Aorta (tissue), 5 donors: ENCODE measurements at regions not wholly inside any gene's neighbourhood (a gene's known extent, or its start where the extent isn't known, plus 50 kb on each side); places are given as distances from the start of the nearest gene placed in this dataset.

Experiments
- ATAC-seq: fragments of 200-7000 bp; cut with Tn5 transposase; one replicate; pipeline ENCODE4 v1.9.1; 2022; ENCODE audit warnings: moderate library complexity; ENCODE audit not compliant: low FRiP score
- DNase-seq, 2 donors: peaks; one replicate each; pipeline ENCODE4 v3.0.0-alpha.2; 2020
- H3K27ac ChIP-seq, 2 donors: one replicate each; pipeline ENCODE4 v1.5.1; 2013; ENCODE audit warnings: low read length in 2 of 2, mild to moderate bottlenecking in 2 of 2, moderate library complexity in 2 of 2, control low read depth in 1 of 2, inconsistent platforms in 1 of 2, low read depth in 1 of 2
- H3K27me3 ChIP-seq, 2 donors: one replicate each; pipeline ENCODE4 v1.6.1; 2013; ENCODE audit warnings: control low read depth in 1 of 2, low read length in 1 of 2, mild to moderate bottlenecking in 1 of 2, moderate library complexity in 1 of 2; ENCODE audit not compliant: insufficient read depth in 2 of 2, control insufficient read depth in 1 of 2
- H3K36me3 ChIP-seq, 2 donors: one replicate each; pipeline ENCODE4 v1.6.1; 2013; ENCODE audit warnings: control low read depth in 1 of 2, low read length in 1 of 2, mild to moderate bottlenecking in 1 of 2; ENCODE audit not compliant: insufficient read depth in 2 of 2, control insufficient read depth in 1 of 2
- H3K4me1 ChIP-seq, 2 donors: one replicate each; pipeline ENCODE4 v1.6.1; 2013; ENCODE audit warnings: low read length in 2 of 2, control low read depth in 1 of 2, mild to moderate bottlenecking in 1 of 2, moderate library complexity in 1 of 2; ENCODE audit not compliant: insufficient read depth in 2 of 2, control insufficient read depth in 1 of 2
- H3K4me3 ChIP-seq, 2 donors: one replicate each; pipeline ENCODE4 v1.5.1; 2013; ENCODE audit warnings: low read length in 2 of 2, control low read depth in 1 of 2, mild to moderate bottlenecking in 1 of 2
- H3K9me3 ChIP-seq: one replicate; pipeline ENCODE4 v1.6.1; 2013; ENCODE audit warnings: mild to moderate bottlenecking, low read length; ENCODE audit not compliant: control insufficient read depth
- WGBS, 2 donors: extraction: QIAGEN DNeasy Blood & Tissue Kit; methylation state at CpG; one replicate each; pipeline ENCODE4 v1.1.7; 2013; 5-methylcytosine and 5-hydroxymethylcytosine counted together
- intact Hi-C, 2 donors: fragments of 100-400 bp; cut with DNase I; formaldehyde crosslinking; loops; one replicate each; pipeline versions ENCODE4 v1.14.2 to v1.15.0; 2022
- donor health status: healthy with polysubstance abuse.
- donor health status: Bipolar disorder and iron deficiency.
- donor health status: DM: no; HTN: no; CAD: no.
- donor health status: DM: no; HTN: no; CAD: no.
- donor health status: DM: yes; HTN: yes; CAD: no.

DNA sequence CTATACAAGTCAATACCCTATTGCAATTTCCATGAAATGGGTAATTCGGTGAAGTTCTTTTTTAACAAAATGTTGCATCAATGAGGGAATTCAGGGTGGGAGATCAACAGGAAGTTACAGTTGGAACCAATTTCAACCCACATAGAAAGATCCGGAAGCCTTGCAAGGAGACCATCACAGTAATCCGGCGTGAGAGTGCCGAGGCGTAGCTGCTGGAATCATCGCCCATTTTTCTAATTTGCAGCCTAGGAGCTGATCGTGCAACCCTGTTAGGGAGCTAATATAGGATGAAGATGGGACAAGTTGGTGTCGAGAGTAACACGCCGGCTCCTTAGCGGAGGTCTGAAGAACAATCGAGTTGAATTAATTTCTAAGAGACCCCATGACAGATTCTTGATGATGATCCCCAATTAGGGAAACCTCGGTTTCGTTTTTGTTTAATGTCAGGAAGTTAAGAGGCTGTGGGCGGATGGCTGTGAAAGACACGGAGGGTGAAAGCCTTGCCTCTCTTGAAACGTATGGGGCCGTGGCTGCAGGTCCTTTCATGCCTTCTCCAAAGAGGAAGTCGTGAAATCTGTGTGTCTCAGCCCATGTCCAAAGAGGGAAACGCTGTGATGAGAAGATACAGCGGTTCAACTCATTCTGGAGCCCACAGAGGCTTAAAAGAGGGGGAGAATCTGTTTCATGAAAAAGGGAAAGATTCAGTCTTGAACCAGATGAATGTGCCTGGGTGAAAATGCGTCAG is 51.2 kb upstream of the CARD11 start:
- no peaks in the 10 kb centered on the region for H3K4me1 ChIP-seq
- H3K9me3 ChIP-seq = no peaks in the 10 kb centered on the region
- no peaks in the 10 kb centered on the region for H3K36me3 ChIP-seq
- ATAC-seq (no peak), DNase-seq (peak in 1 of 2 donors; percentile 58)
- H3K27me3 ChIP-seq = no peaks in the 10 kb centered on the region
- WGBS, 2 donors = 87 to 88% methylated on average over 23 of the region's 23 CpGs
- H3K4me3 ChIP-seq = no peak overlapping the region
- no peak overlapping the region for H3K27ac ChIP-seq
- intact Hi-C loops = no loop called here

GRCh38 chr7:3097734-3098133 is 54.1 kb upstream of the CARD11 start:
- H3K27ac ChIP-seq = no peak overlapping the region
- 98 to 100% methylated on average over 1 of the region's 1 CpG for WGBS, 2 donors
- ATAC-seq = no peak

DNA sequence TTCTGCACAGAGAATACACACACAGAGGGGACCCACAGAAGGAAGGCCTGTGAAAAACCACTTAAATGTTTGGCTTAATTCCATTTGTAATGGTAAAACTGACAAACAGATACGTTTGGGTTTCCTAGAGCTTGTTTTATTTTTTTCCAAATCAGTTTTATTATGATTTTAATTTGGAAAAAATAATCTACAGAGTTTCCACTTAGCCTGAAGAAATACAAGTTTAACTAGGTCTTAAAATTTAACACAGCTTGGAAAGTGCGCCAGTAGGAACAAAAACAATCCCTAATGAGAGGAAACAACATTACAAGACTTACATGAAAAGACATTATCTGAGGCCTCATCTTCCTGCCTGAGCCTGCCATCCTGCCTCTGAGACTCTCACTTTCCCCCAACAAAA is 58.5 kb upstream of the CARD11 start:
- WGBS, 2 donors = 58 to 59% methylated on average over 2 of the region's 2 CpGs
- Histone ChIP-seq H3K27ac (no peak overlapping the region), H3K36me3 (no peaks in the 10 kb centered on the region), H3K27me3 (no peaks in the 10 kb centered on the region), H3K9me3 (no peaks in the 10 kb centered on the region), H3K4me1 (peaks cover 0 to 1% of the 10 kb centered on the region in 2 donors), H3K4me3 (no peak overlapping the region)
- intact Hi-C loops = no loop called here
- no peak for DNase-seq
- ATAC-seq = no peak

More at GRCh38 chr7:3097734-3098133, 54.1 kb upstream of the CARD11 start:
- Histone ChIP-seq H3K9me3 (no peaks in the 10 kb centered on the region), H3K27me3 (no peaks in the 10 kb centered on the region), H3K4me3 (no peak overlapping the region), H3K4me1 (no peaks in the 10 kb centered on the region), H3K36me3 (no peaks in the 10 kb centered on the region)
- no peak for DNase-seq
- intact Hi-C loops = no loop called here

- ATAC-seq = no peak
- H3K9me3 ChIP-seq = no peaks in the 10 kb centered on the region
- H3K4me3 ChIP-seq = no peak overlapping the region
- 77 to 83% methylated on average over 12 of the region's 12 CpGs for WGBS, 2 donors
- intact Hi-C loops = no loop called here
- H3K4me1 ChIP-seq = peaks cover 0 to 1% of the 10 kb centered on the region in 2 donors
- H3K36me3 ChIP-seq = no peaks in the 10 kb centered on the region
- H3K27me3 ChIP-seq = no peaks in the 10 kb centered on the region
- no peak for DNase-seq
- peak overlapping the region in 1 of 2 donors; percentile 76 for H3K27ac ChIP-seq
Observed at GRCh38 chr7:3103614-3104398, 60.1 kb upstream of the CARD11 start.

GRCh38 chr7:3105856-3106255 is 62.2 kb upstream of the CARD11 start:
- peak overlapping the region in 1 of 2 donors; percentile 94 for H3K27ac ChIP-seq
- H3K9me3 ChIP-seq = no peaks in the 10 kb centered on the region
- ATAC-seq (no peak), DNase-seq (no peak)
- peaks cover 0 to 1% of the 10 kb centered on the region in 2 donors for H3K4me1 ChIP-seq
- H3K27me3 ChIP-seq = no peaks in the 10 kb centered on the region
- H3K36me3 ChIP-seq = no peaks in the 10 kb centered on the region
- H3K4me3 ChIP-seq = no peak overlapping the region
- intact Hi-C loops = no loop called here

DNA sequence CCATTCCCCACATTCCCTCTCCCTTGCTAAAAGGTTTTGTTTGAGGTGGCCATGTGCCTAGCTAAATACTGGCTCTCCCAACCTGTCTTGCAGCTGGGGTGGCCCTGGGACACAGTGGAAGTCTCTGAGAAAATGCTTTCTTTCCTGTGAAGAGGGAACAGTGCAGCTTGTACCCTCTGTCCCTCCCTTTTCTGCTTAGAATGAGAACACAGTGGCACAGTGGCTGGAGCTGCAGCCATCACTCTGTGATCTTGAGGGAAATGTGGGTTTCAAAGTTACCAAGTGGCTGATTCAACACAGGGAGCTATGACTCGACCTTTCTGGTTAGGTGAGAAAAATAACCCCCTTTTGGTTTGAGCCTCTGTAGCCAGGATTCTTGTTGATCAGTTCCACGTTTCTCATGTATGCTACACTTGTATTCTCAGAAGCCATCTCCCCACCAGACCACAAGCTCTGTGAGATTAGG is 62.7 kb upstream of the CARD11 start:
- intact Hi-C loops = no loop called here
- no peak for DNase-seq
- Histone ChIP-seq H3K27ac (peak overlapping the region in 1 of 2 donors; percentile 78), H3K36me3 (no peaks in the 10 kb centered on the region), H3K4me3 (no peak overlapping the region), H3K27me3 (no peaks in the 10 kb centered on the region), H3K4me1 (peaks cover 0 to 1% of the 10 kb centered on the region in 2 donors), H3K9me3 (no peaks in the 10 kb centered on the region)
- 27 to 32% methylated on average over 2 of the region's 2 CpGs for WGBS, 2 donors
- ATAC-seq = peak; percentile 45

DNA sequence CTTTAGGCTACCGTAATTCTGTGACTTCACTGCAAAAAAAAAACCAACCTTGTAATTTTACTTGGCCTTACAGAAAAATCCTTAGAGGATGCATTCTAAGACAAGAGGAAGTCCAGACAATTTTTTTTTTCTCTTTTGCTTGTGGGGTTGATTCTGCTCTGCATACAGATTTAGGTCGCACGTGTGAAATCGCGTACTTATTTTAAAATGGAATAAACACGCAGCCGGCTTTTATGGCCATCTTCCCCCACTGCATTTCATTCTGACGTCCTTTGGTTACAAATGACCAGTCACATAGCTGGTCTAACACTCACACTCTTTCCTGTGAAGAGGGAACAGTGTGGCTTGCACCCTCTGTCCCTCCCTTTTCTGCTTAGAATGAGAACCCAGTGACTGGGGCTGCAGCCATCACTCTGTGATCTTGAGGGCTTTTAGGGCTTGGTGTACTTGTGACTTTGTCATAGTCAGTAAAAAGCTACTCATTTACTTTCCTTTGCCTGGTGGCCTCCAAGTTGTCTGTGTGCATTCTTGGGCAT is 63.6 kb upstream of the CARD11 start:
- peaks cover 0 to 1% of the 10 kb centered on the region in 2 donors for H3K4me1 ChIP-seq
- no peaks in the 10 kb centered on the region for H3K9me3 ChIP-seq
- ATAC-seq = no peak
- H3K27ac ChIP-seq = no peak overlapping the region
- no peaks in the 10 kb centered on the region for H3K36me3 ChIP-seq
- WGBS, 2 donors = 89 to 94% methylated on average over 8 of the region's 8 CpGs
- intact Hi-C loops = no loop called here
- no peak overlapping the region for H3K4me3 ChIP-seq
- no peak for DNase-seq
- H3K27me3 ChIP-seq = no peaks in the 10 kb centered on the region

GRCh38 chr7:3107889-3108570 is 64.4 kb upstream of the CARD11 start:
- H3K27me3 ChIP-seq = no peaks in the 10 kb centered on the region
- no peak for DNase-seq
- no peak for ATAC-seq
- no peak overlapping the region for H3K4me3 ChIP-seq
- no peaks in the 10 kb centered on the region for H3K36me3 ChIP-seq
- no peaks in the 10 kb centered on the region for H3K9me3 ChIP-seq
- WGBS, 2 donors = 94 to 96% methylated on average over 8 of the region's 8 CpGs
- H3K27ac ChIP-seq = no peak overlapping the region
- intact Hi-C loops = no loop called here
- peaks cover 0 to 1% of the 10 kb centered on the region in 2 donors for H3K4me1 ChIP-seq
